ENCODE measurements at regions not wholly inside any gene's neighbourhood (a gene's known extent, or its start where the extent isn't known, plus 50 kb on each side); places are given as distances from the start of the nearest gene placed in this dataset.

DNA sequence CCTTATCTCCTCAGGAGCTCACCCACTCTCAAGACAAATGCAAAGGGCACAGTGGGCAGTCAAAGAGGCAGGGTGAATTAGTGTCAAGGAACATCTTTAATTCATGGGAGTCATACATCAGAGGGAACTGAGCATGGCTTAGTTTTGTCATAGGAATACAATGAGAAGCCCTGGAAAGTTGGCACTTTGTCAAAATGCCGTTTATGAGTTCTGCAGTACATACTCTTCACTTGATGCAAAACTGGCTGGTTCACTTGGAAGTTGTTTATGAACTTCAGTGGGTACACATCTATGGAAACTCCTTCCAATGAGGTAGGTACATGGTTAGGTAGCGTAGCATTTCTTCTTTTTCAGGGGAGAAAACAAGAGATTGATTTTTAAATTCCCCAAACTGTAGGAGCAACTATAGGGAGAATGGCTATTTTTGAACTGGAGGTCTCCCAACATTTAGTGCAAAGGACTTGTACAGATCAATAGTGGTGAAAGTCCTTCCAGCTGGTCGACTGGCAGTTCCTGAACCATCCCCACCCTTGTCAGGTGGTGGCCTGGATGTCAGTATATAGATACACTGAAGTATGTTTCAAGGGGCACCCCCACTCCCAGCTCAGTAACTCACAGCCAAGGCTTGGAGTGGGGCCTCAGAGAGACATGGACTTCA is 580.5 kb downstream of the REEP3 start:
- Histone ChIP-seq H3K27me3 (ENCODE audit: control insufficient read depth in 2 of 2, insufficient read depth in 1 of 2, low read length in 1 of 2) (no peaks in the 10 kb centered on the region), H3K4me3 (ENCODE audit: low read length in 2 of 2) (no peak overlapping the region), H3K36me3 (ENCODE audit: control insufficient read depth in 2 of 2, insufficient read depth in 2 of 2, low read length in 1 of 2) (no peaks in the 10 kb centered on the region), H3K9me3 (ENCODE audit: control insufficient read depth in 2 of 2, insufficient read depth in 1 of 2, low read length in 1 of 2) (no peaks in the 10 kb centered on the region), H3K27ac (ENCODE audit: low read depth in 1 of 2, low read length in 1 of 2) (no peak overlapping the region), H3K4me1 (ENCODE audit: control insufficient read depth in 2 of 2, insufficient read depth in 2 of 2, low read length in 2 of 2) (no peaks in the 10 kb centered on the region)
- no peak for DNase-seq (ENCODE audit: low read depth in 6 of 9, low spot score in 9 of 9)
- 69% methylated on average over 3 of the region's 3 CpGs for WGBS

DNA sequence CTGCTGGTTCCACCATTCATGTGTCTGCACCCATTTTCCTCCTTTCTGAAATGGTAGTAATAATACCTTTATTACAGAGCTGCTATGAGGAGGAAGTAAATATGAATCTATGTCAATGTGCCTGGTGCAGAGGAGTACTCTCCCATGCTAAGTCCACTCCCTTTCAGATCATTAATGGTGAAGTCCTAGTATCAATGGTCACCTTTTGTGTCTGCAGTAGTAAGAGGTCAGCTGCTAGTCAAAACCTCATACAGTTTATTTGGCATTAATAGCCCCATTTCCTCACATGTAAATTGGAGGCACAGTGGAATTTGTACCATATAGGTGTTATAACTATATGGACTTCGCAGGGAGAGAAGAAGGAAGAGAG is 581.0 kb downstream of the REEP3 start:
- Histone ChIP-seq H3K27ac (ENCODE audit: low read depth in 1 of 2, low read length in 1 of 2) (no peak overlapping the region), H3K27me3 (ENCODE audit: control insufficient read depth in 2 of 2, insufficient read depth in 1 of 2, low read length in 1 of 2) (no peaks in the 10 kb centered on the region), H3K4me1 (ENCODE audit: control insufficient read depth in 2 of 2, insufficient read depth in 2 of 2, low read length in 2 of 2) (no peaks in the 10 kb centered on the region), H3K36me3 (ENCODE audit: control insufficient read depth in 2 of 2, insufficient read depth in 2 of 2, low read length in 1 of 2) (no peaks in the 10 kb centered on the region), H3K9me3 (ENCODE audit: control insufficient read depth in 2 of 2, insufficient read depth in 1 of 2, low read length in 1 of 2) (no peaks in the 10 kb centered on the region), H3K4me3 (ENCODE audit: low read length in 2 of 2) (no peak overlapping the region)
- no peak for DNase-seq (ENCODE audit: low read depth in 6 of 9, low spot score in 9 of 9)
- 98% methylated on average over 1 of the region's 1 CpG for WGBS

DNA sequence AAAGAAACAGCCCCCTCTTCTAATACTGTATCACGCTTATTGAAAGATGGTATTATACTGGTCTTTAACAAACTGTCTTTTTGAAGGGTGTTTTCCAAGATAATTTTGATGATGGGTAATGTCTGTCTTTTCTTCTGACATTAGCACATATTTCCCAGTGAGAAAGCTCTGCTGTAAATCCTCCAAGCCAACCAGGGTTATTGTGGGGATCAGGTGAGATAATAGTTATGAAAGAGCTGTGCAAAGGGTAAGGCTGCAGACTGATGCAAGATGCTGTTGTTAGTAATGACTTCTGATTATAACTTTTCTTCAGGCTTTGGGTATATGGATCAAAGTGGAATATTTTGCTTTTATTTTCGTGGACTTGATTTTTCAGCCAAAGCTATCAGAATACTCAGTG is 581.7 kb downstream of the REEP3 start:
- WGBS: 95% methylated on average over 2 of the region's 2 CpGs
- no peak for DNase-seq (ENCODE audit: low read depth in 6 of 9, low spot score in 9 of 9)
- H3K4me1 ChIP-seq (ENCODE audit: control insufficient read depth in 2 of 2, insufficient read depth in 2 of 2, low read length in 2 of 2): no peaks in the 10 kb centered on the region
- H3K36me3 ChIP-seq (ENCODE audit: control insufficient read depth in 2 of 2, insufficient read depth in 2 of 2, low read length in 1 of 2): no peaks in the 10 kb centered on the region
- no peak overlapping the region for H3K4me3 ChIP-seq (ENCODE audit: low read length in 2 of 2)
- H3K9me3 ChIP-seq (ENCODE audit: control insufficient read depth in 2 of 2, insufficient read depth in 1 of 2, low read length in 1 of 2): no peaks in the 10 kb centered on the region
- H3K27me3 ChIP-seq (ENCODE audit: control insufficient read depth in 2 of 2, insufficient read depth in 1 of 2, low read length in 1 of 2): no peaks in the 10 kb centered on the region
- no peak overlapping the region for H3K27ac ChIP-seq (ENCODE audit: low read depth in 1 of 2, low read length in 1 of 2)

DNA sequence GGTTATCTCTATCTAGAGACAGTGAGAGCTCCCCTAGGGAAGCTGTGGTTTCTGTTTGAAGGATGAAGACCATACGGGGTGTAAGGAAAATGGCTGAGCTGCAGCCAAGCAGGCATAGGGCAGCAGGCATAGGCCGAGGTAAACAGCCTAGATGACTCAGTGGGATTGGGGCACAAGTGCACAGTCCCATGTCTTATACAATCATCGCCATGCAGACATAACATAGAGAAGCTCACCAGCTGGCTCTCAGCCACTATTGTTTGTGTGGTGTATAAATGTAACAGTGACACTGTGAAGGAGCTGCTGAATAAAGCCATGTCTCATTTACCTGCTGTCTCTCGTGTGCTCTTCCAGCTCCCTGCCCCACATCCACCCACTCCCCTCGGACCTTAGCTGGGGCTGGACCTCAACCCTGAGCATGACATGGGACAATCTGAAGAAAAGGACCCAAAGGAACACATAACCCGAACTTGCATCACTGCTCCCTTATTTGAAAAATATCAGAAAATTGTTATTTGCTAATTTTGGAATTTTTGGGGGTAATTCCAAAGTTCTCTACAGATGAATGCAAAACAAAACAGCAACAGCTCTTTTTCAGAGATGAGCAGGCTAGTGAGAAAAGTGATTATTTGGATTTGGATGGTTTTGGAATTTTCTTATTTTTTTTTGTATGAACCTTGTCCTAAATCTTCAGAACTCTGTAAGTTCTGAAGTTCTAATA is 582.7 kb downstream of the REEP3 start:
- Histone ChIP-seq H3K4me1 (ENCODE audit: control insufficient read depth in 2 of 2, insufficient read depth in 2 of 2, low read length in 2 of 2) (no peaks in the 10 kb centered on the region), H3K36me3 (ENCODE audit: control insufficient read depth in 2 of 2, insufficient read depth in 2 of 2, low read length in 1 of 2) (no peaks in the 10 kb centered on the region), H3K27me3 (ENCODE audit: control insufficient read depth in 2 of 2, insufficient read depth in 1 of 2, low read length in 1 of 2) (no peaks in the 10 kb centered on the region), H3K4me3 (ENCODE audit: low read length in 2 of 2) (no peak overlapping the region), H3K27ac (ENCODE audit: low read depth in 1 of 2, low read length in 1 of 2) (no peak overlapping the region), H3K9me3 (ENCODE audit: control insufficient read depth in 2 of 2, insufficient read depth in 1 of 2, low read length in 1 of 2) (no peaks in the 10 kb centered on the region)
- no peak for DNase-seq (ENCODE audit: low read depth in 6 of 9, low spot score in 9 of 9)
- 86% methylated on average over 6 of the region's 6 CpGs for WGBS

DNA sequence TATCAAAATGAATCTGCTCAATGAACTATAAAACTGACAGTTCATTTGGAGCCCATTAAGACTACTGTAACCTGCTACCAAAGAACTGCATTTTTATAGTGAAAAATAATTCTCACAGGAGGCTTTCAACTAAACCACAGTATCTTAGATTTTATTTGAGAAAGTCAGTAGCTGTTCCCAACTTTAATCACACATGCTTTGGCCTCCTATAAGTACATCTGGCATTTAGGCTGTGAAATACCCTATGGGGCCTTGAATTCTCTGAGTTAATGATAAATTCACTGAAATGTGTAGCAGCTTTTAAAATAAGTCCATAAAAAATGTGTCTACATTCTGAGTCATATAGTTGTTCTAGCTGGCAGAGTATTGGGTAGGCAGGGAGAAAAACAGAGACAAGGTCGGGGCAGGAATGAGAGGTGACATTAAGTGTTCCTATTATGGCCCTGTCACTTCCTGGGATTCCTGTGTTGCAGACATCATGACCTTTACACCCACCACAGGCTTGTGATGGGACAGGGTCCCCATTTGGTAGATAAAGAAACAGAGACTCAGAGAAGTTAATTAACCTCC is 588.8 kb downstream of the REEP3 start:
- Histone ChIP-seq H3K4me1 (ENCODE audit: control insufficient read depth in 2 of 2, insufficient read depth in 2 of 2, low read length in 2 of 2) (no peaks in the 10 kb centered on the region), H3K9me3 (ENCODE audit: control insufficient read depth in 2 of 2, insufficient read depth in 1 of 2, low read length in 1 of 2) (no peaks in the 10 kb centered on the region), H3K27me3 (ENCODE audit: control insufficient read depth in 2 of 2, insufficient read depth in 1 of 2, low read length in 1 of 2) (no peaks in the 10 kb centered on the region), H3K36me3 (ENCODE audit: control insufficient read depth in 2 of 2, insufficient read depth in 2 of 2, low read length in 1 of 2) (no peaks in the 10 kb centered on the region), H3K4me3 (ENCODE audit: low read length in 2 of 2) (no peak overlapping the region), H3K27ac (ENCODE audit: low read depth in 1 of 2, low read length in 1 of 2) (no peak overlapping the region)
- DNase-seq (ENCODE audit: low read depth in 6 of 9, low spot score in 9 of 9): no peak
- 100% methylated on average over 1 of the region's 1 CpG for WGBS

DNA sequence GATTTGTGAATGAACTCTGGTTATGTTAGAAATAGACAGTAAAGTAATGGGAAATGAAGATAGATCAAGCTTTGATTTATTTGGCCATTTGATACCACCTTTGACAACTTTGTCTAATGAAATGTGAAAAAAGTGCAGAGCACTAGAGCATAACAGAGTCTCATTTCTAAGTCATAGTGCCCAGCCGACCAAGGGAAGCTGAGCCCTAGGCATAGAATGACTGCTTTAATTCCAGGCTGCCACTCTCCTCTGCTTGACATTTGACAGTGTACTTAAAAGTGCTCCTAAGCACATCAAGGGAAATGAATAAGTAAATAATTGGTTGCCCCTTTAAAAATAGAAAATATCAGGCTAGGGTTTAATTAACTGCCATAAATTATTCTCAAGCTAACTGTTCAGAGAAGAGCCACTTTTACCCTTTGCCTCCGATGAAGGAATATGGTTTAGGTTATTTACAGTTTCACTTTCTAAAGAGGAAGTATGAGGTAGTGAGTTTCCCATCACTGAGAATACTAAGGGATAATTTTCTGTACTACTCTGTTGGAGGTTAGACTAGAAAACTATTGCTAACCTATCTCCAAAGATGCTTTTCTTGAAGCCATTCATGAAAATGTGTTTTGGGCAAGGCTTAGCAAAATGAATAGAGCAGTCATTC is 591.6 kb downstream of the REEP3 start:
- WGBS: 15% methylated on average over 2 of the region's 2 CpGs
- no peak overlapping the region for H3K27ac ChIP-seq (ENCODE audit: low read depth in 1 of 2, low read length in 1 of 2)
- no peak for DNase-seq (ENCODE audit: low read depth in 6 of 9, low spot score in 9 of 9)
- no peaks in the 10 kb centered on the region for H3K4me1 ChIP-seq (ENCODE audit: control insufficient read depth in 2 of 2, insufficient read depth in 2 of 2, low read length in 2 of 2)
- no peaks in the 10 kb centered on the region for H3K9me3 ChIP-seq (ENCODE audit: control insufficient read depth in 2 of 2, insufficient read depth in 1 of 2, low read length in 1 of 2)
- H3K27me3 ChIP-seq (ENCODE audit: control insufficient read depth in 2 of 2, insufficient read depth in 1 of 2, low read length in 1 of 2): no peaks in the 10 kb centered on the region
- no peak overlapping the region for H3K4me3 ChIP-seq (ENCODE audit: low read length in 2 of 2)
- no peaks in the 10 kb centered on the region for H3K36me3 ChIP-seq (ENCODE audit: control insufficient read depth in 2 of 2, insufficient read depth in 2 of 2, low read length in 1 of 2)

DNA sequence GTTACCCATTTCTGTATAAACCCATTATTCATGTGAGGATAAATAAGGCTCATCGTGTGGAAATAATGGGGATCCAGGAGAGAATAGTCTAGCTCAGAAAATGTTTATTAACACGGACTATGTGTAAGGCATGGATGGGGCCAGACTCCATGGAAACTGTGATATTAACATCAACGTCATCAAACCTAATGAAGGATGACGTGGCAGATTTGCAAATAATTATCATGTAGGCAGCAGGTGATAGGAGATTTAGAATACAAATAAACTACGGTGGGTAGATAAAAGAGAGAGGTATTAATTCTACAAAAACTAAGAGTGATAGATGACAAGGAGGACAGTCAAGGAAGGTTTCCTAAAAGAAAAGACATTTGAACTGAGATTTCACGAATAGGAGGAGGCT is 592.2 kb downstream of the REEP3 start:
- H3K27me3 ChIP-seq (ENCODE audit: control insufficient read depth in 2 of 2, insufficient read depth in 1 of 2, low read length in 1 of 2): no peaks in the 10 kb centered on the region
- no peak for DNase-seq (ENCODE audit: low read depth in 6 of 9, low spot score in 9 of 9)
- H3K36me3 ChIP-seq (ENCODE audit: control insufficient read depth in 2 of 2, insufficient read depth in 2 of 2, low read length in 1 of 2): no peaks in the 10 kb centered on the region
- H3K9me3 ChIP-seq (ENCODE audit: control insufficient read depth in 2 of 2, insufficient read depth in 1 of 2, low read length in 1 of 2): no peaks in the 10 kb centered on the region
- WGBS: 85% methylated on average over 6 of the region's 6 CpGs
- no peak overlapping the region for H3K27ac ChIP-seq (ENCODE audit: low read depth in 1 of 2, low read length in 1 of 2)
- no peak overlapping the region for H3K4me3 ChIP-seq (ENCODE audit: low read length in 2 of 2)
- H3K4me1 ChIP-seq (ENCODE audit: control insufficient read depth in 2 of 2, insufficient read depth in 2 of 2, low read length in 2 of 2): no peaks in the 10 kb centered on the region

DNA sequence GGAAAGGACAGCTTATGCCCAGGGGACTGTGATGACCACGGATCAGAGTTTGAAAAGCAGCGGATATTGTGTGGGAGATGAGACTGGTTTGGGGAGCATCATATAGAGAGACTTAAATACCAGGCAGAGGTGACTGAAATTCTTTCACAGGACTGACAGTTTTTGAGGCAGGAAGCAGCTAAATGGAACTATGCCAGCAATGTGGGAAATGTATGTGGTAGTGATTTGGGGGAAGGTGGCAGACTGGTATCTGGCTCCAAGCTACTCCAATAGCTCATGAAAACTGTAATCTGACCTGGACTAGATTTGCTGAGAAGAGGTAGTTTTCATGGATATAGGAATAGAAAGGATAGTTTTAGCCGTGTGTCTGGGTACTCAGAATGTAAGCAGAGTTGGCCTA is 592.6 kb downstream of the REEP3 start:
- 84% methylated on average over 3 of the region's 3 CpGs for WGBS
- Histone ChIP-seq H3K27ac (ENCODE audit: low read depth in 1 of 2, low read length in 1 of 2) (no peak overlapping the region), H3K27me3 (ENCODE audit: control insufficient read depth in 2 of 2, insufficient read depth in 1 of 2, low read length in 1 of 2) (no peaks in the 10 kb centered on the region), H3K9me3 (ENCODE audit: control insufficient read depth in 2 of 2, insufficient read depth in 1 of 2, low read length in 1 of 2) (no peaks in the 10 kb centered on the region), H3K4me3 (ENCODE audit: low read length in 2 of 2) (no peak overlapping the region), H3K36me3 (ENCODE audit: control insufficient read depth in 2 of 2, insufficient read depth in 2 of 2, low read length in 1 of 2) (no peaks in the 10 kb centered on the region), H3K4me1 (ENCODE audit: control insufficient read depth in 2 of 2, insufficient read depth in 2 of 2, low read length in 2 of 2) (no peaks in the 10 kb centered on the region)
- no peak for DNase-seq (ENCODE audit: low read depth in 6 of 9, low spot score in 9 of 9)

DNA sequence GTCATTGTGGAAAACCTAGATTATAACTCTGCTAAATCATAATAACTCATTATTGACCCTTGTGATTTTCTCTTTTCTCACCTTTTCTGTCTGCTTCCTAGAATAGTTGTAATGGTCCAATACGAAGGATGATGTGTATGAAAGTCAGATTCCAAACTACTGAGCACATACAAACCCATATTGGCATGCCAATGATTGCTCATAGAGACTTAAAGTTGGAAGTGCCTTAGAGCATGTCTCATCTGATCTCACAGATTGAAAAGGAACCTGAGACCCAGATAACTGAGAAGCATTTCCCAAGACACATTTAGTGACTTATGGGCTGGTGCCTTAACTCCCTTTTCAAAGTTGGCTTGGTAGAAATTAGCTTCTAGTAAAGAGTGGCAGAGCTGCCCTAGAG is 594.3 kb downstream of the REEP3 start:
- WGBS: 88% methylated on average over 1 of the region's 1 CpG
- no peak for DNase-seq (ENCODE audit: low read depth in 6 of 9, low spot score in 9 of 9)
- no peaks in the 10 kb centered on the region for H3K36me3 ChIP-seq (ENCODE audit: control insufficient read depth in 2 of 2, insufficient read depth in 2 of 2, low read length in 1 of 2)
- H3K27me3 ChIP-seq (ENCODE audit: control insufficient read depth in 2 of 2, insufficient read depth in 1 of 2, low read length in 1 of 2): no peaks in the 10 kb centered on the region
- H3K4me3 ChIP-seq (ENCODE audit: low read length in 2 of 2): no peak overlapping the region
- H3K4me1 ChIP-seq (ENCODE audit: control insufficient read depth in 2 of 2, insufficient read depth in 2 of 2, low read length in 2 of 2): no peaks in the 10 kb centered on the region
- H3K9me3 ChIP-seq (ENCODE audit: control insufficient read depth in 2 of 2, insufficient read depth in 1 of 2, low read length in 1 of 2): no peaks in the 10 kb centered on the region
- no peak overlapping the region for H3K27ac ChIP-seq (ENCODE audit: low read depth in 1 of 2, low read length in 1 of 2)

Data from thymus (tissue), 11 donors.